Body of pancreas (tissue), 4 donors: ENCODE measurements at regions not wholly inside any gene's neighbourhood (a gene's known extent, or its start where the extent isn't known, plus 50 kb on each side); places are given as distances from the start of the nearest gene placed in this dataset.

ENCODE experiments used
- CTCF ChIP-seq, 7 experiments: fragments of 450-650 bp in 4 of 7; fragments of 200-600 bp in 3 of 7; sonication (generic) in 3 of 7; IDR thresholded peaks; one replicate each; pipeline ENCODE4 v1.5.1; 2016 to 2019; ENCODE audit warnings: antibody characterized with exemption in 7 of 7
- POLR2A ChIP-seq, 3 donors: fragments of 450-650 bp; IDR thresholded peaks; one replicate each; pipeline ENCODE4 v1.6.1; 2016; ENCODE audit warnings: antibody characterized with exemption in 3 of 3, mild to moderate bottlenecking in 2 of 3

GRCh38 chr12:31216479-31216878, 109.5 kb downstream of the SINHCAF start:
- TF ChIP-seq CTCF (IDR thresholded peaks at IDR 0.05) = no peak
- no peak for TF ChIP-seq POLR2A (IDR thresholded peaks at IDR 0.05)
